ENCODE measurements at regions not wholly inside any gene's neighbourhood (a gene's known extent, or its start where the extent isn't known, plus 50 kb on each side); places are given as distances from the start of the nearest gene placed in this dataset.

GRCh38 chr10:10118131-10118530 lies 899.5 kb upstream of the CELF2 start:
- TF ChIP-seq ZNF274 (IDR thresholded peaks at IDR 0.05; ENCODE audit: low read depth, low read length) = no peak
- TF ChIP-seq SUZ12 (IDR thresholded peaks at IDR 0.05; ENCODE audit: extremely low read depth, insufficient read depth, insufficient read length) = no peak
- TF ChIP-seq YY1 (IDR thresholded peaks at IDR 0.05; ENCODE audit: insufficient read depth, insufficient read length) = no peak
